ENCODE measurements at regions not wholly inside any gene's neighbourhood (a gene's known extent, or its start where the extent isn't known, plus 50 kb on each side); places are given as distances from the start of the nearest gene placed in this dataset.
"Not testable (repeated sequence)": the region's sequence is repeated elsewhere in the genome, so short reads cannot be mapped to it uniquely, and the experiment has no call there.

- no peak for DNase-seq (ENCODE audit: low read depth)
These were observed 667.9 kb downstream of the EPM2A start for GRCh38 chr6:145067430-145067829.

- no peak for DNase-seq (ENCODE audit: low read depth)
These were observed 666.7 kb downstream of the EPM2A start for GRCh38 chr6:145068577-145068976.

GRCh38 chr6:145069966-145070365, 665.4 kb downstream of the EPM2A start:
- DNase-seq (ENCODE audit: low read depth), result no peak

DNA sequence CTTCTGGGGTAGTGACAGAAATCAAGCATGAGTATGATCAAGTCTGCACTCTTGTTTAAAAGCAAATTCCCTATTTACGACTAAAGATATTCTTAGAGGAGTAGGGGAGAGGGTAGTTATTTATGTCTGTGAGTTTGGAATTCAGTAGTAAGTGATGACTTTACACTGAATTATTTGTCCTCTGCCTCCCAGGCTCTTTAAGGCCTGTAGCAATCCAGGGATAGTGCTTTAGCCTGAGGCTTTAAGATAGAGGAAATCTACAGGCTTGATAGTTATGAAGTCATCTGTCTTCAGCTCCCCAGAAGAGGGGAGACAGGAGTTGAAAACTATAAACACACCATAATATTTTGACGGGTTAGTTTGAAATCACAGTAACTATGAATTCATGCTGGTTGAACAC, 664.5 kb downstream of the EPM2A start:
- no peak for DNase-seq (ENCODE audit: low read depth)

- no peak for DNase-seq (ENCODE audit: low read depth)
These were observed 663.5 kb downstream of the EPM2A start for GRCh38 chr6:145071836-145072235.

DNA sequence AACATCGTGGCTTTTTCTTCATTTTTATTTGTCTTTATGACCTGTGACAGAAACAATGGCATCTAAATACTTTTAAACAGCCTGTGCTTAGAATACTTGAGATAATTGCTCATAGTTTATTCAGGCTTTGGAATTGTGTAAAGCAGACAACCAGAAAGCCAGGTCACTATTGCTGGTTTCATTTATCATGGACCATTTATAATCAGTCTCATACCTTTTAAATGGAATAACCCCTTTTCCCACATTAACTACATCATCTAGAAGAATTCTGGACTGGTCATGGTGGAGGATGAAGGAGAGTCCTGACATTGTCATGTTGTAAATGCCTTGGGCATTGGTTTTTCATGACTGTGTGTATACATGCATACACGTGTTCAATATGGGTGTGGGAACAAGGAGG, 661.5 kb downstream of the EPM2A start:
- DNase-seq (ENCODE audit: low read depth), result no peak

DNA sequence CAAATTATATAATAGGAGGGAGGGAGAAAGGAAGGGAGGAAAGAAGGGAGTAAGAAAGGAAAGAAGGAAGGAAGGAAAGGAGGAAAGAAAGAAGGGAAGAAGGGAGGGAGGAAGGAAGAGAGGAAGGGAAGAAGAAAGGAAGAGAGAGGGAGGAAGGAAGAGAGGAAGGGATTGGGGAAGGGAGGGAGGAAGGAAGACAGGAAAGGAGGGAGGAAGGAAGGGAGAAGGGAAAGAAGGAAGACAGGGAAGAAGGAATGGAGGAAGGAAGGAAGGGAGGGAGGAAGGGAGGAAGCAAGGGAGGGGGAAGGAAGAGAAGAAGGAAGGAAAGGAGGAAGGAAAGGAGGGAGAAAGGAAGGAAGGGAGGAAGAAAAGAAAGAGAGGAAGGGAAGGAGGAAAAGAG, 660.5 kb downstream of the EPM2A start:
- no peak for DNase-seq (ENCODE audit: low read depth)

- no peak for DNase-seq (ENCODE audit: low read depth)
These were observed 659.9 kb downstream of the EPM2A start for GRCh38 chr6:145075425-145075824.

GRCh38 chr6:145076115-145076841, 659.0 kb downstream of the EPM2A start:
- no peak for DNase-seq (ENCODE audit: low read depth)

DNA sequence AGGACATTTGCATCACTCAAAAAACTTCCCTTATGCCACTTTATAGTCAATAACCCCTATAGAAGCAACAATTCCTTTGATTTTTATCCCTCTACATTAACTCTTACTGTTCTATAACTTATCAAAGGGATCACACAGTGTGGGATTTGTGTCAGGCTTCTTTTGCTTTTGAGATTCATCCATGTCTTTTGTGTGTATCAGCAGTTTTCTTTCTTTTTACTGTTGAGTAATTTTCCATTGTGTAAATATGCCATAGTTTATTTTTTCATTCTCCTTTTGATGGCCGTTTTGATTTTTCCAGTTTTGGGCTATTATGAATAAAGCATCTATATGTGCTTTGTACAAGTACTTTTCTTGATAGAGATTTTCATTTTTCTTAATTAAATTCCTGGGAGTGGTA, 657.9 kb downstream of the EPM2A start:
- no peak for DNase-seq (ENCODE audit: low read depth)

DNA sequence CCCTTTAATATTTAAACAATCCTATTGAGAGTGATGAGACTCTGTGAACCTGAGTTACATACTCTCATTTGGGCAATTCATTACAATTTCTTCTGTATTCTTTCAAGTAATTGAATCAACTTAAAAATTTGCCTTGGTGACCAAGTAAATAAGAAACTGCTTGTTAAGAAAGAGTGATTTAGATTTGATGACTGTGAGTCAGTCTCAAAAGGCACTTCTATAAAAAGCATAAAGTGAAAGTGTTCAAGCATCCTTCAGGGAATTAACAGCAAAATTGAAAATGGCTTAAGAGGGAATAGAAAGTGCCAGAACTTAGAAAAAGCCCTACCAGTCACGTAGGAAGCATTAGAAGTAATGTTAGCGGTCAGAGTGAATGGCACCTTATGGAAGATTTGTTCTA, 654.7 kb downstream of the EPM2A start:
- no peak for DNase-seq (ENCODE audit: low read depth)

DNA sequence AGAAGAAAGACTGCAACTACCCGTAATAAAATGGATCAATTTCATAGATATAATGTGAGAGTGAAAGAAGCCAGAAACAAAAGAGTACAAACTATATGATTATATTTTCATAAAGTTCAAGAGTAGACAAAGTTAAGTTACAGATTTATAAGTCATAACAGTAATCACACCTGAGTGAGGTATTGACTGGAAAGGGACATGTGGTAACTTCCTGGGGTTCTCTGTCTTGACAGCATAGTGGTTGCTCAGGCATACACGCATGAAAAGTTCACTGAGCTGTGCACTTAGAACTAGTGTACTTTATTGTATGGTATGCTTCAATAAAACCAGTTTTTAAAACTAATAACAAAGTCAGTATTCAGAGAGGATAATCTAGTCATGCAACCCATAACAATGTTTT, 653.6 kb downstream of the EPM2A start:
- DNase-seq (ENCODE audit: low read depth), result no peak

DNA sequence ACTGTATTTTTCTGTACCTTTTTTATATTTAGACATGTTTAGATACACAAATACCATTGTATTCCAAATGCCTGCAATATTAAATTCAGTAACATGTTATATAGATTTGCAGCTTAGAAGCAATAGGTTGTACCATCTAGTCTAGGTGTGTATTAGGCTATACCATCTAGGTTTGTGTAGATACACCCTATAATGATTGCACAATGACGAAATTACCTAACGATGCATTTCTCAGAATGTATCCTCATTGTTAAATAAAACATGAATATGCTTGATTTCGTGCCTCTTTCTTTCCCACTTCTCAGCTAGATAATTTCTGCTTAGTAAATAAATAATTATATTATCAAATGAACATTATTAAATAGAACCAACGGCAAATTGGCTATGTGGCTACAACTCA, 653.0 kb downstream of the EPM2A start:
- DNase-seq (ENCODE audit: low read depth), result no peak

- DNase-seq (ENCODE audit: low read depth), result no peak
These were observed 649.1 kb downstream of the EPM2A start for GRCh38 chr6:145086197-145086596.

GRCh38 chr6:145087034-145087433, 648.3 kb downstream of the EPM2A start:
- DNase-seq (ENCODE audit: low read depth), result no peak

DNA sequence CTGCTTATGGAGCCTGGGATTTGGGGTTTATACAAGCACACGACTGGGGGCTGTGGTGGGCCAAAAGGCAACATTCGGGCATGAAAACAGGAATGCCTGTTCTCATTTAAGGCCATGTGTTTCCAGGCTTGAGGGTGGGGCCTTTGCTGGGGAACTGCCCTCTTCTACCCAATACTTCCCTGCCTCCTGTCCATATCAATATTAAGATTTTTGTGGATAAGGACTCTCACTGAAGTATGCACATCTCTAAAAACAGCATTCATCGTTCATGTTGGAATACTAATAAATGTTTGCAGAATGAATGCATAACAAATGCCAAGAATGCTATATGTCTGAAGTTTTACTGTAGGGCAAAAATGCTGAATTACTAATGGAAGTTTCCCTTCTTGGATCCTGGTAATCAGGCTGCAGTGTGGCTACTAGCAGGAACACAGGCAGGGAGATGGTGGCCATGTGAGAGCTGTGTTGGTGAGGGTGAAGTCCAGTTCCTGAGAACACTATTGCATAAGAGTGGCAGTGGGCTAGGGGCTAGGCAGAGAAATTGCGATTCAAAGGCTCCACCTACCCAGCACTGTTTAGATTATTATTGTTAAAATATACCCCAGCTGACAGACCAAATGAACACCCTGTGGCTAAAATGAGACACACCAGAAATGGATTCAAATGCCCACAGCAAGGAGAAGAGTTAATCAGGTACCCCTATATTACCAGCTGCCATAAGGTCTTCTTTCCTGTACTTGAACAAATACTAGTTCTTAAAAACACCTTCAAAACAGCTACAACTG, 644.3 kb downstream of the EPM2A start:
- DNase-seq (ENCODE audit: low read depth), result no peak

DNA sequence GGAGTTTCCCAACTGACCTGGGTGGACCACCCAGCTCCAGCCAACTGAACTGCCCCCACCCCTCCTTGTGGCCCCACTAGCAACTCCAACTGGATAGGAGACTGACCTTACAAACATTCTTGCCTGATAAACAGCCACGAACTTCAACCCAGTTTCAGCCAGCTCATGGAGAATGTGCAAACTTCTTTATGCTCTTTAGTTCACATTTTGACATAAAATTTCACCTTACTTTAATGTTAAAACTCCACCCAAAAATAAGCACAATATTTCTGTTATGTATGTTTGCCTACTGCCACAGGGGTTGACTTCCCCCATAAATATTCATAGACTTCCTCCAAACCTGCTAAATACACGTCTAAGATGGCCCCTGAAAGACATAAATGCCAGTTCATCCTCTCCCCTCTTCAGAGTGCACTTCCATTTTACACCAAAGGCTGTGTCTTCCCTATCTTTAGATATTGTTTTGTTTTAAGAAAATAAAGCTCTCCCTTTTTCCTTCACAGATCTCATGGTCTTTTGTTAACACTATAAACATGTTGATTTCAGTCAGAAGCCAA, 643.7 kb downstream of the EPM2A start:
- DNase-seq (ENCODE audit: low read depth), result no peak

DNA sequence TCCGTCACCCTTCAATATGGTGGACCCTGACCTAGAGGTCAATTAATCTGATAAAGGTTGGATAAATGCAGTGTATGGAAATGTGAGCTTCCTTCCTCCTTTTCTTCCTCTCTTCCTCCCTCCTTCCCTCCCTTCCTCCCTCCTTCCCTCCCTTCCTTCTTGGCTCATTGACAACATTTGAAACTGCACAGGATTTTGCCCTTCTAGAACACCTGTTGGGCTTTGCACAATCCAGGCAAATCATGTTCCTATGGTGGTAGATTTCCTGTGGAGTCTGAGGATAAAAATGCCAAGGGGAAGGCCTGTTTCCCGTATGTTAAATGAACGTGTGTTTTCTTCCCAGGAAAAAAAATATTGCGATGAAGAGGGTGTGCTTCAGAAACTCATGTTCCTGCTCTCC, 642.8 kb downstream of the EPM2A start:
- no peak for DNase-seq (ENCODE audit: low read depth)

DNA sequence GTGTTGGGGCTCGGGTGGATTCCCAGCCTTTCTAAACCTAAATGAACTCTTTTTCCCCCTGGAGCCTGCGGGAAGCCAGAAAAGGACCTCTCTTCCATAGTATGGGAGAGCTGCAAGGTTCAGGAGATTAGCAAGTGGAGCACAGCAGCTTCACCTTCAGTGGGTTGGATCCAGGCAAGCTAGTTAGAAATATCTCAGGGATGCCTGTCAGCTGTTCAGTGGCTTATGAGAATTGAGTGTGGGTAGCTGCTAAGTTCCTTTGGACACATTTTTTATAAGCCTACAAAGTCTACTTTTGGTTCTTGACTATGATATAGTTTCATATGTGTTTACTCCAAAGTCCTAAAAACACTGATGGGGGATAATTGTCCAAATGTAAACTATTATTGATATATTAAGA, 642.1 kb downstream of the EPM2A start:
- no peak for DNase-seq (ENCODE audit: low read depth)

DNA sequence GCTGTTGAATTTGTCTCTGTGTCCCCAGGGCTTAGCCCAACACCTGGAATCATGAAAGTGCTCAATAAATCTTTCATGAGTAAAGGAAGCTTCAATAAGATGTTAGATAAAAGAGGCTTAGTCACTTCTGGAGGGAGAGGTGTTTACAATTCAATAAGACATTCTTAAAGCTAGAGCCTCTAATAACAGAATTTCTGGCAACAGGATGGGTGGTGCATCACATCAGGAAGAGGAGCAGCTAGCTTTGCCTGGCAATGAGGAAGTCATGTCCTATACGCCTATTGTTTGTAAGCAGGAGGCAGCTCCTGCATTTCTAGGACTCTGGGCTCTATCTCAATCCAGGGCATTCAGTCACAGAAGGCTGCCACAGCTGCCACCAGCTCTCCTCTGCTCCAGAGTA, 638.5 kb downstream of the EPM2A start:
- DNase-seq (ENCODE audit: low read depth), result no peak

GRCh38 chr6:145098127-145098526, 637.2 kb downstream of the EPM2A start:
- DNase-seq (ENCODE audit: low read depth), result not testable (repeated sequence)

- no peak for DNase-seq (ENCODE audit: low read depth)
These were observed 635.6 kb downstream of the EPM2A start for GRCh38 chr6:145099713-145100112.

DNA sequence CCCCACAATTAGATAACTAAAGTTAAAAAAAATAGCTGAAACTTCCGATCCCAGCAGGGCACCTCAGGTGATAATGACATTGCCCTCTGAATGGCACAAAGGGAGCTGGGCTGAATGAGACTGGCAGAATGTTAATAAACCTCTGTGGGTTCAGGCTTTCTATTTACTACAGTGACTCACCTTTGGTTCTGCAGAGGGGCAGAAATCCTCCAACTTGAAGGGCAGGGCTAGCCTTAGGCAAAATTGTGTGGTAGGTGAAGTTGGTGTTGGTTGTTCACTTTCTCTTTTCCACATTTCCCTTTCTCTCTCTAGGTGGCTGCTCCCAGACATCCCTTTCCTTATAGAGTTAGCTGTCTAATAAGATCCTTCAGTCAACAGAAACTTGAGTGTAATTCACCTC, 625.2 kb downstream of the EPM2A start:
- DNase-seq (ENCODE audit: low read depth), result no peak

Measured in activated gamma-delta T cell treated with anti-CD3 and anti-CD28 coated beads, Interleukin-2, amount 50 U/mL, for 16 hours (primary cell).